RWPE1 (cell line): ENCODE measurements at regions not wholly inside any gene's neighbourhood (a gene's known extent, or its start where the extent isn't known, plus 50 kb on each side); places are given as distances from the start of the nearest gene placed in this dataset.

Experiments used
- CTCF ChIA-PET: fragments of 350-600 bp; sonication (Branson Sonifier 250); formaldehyde crosslinking; extraction: SDS; loops from one replicate; lab custom pipeline; 2021; lab: Yijun Ruan, JAX
- POLR2A ChIA-PET: fragments of 400-600 bp; formaldehyde crosslinking; extraction: SDS; loops from one replicate; lab custom pipeline; 2020; ENCODE audit warnings: antibody characterized with exemption; ENCODE audit not compliant: low non-redundant PET; lab: Yijun Ruan, JAX
- DNase-seq: peaks from one replicate; pipeline ENCODE4 v3.0.0; 2012; ENCODE audit warnings: low spot score
- H3K27ac ChIP-seq: fragments of 450-650 bp; 2 replicates; pipeline ENCODE4 v1.5.1; 2017
- CTCF ChIP-seq: fragments of 450-650 bp; conservative IDR thresholded peaks from 2 replicates; pipeline ENCODE4 v1.5.1; 2017; ENCODE audit warnings: low read depth, mild to moderate bottlenecking

GRCh38 chr5:155193483-155194107 is 180.0 kb downstream of the KIF4B start:
- POLR2A ChIA-PET = no interaction called here
- no peak for DNase-seq
- TF ChIP-seq CTCF = no peak
- H3K27ac ChIP-seq = no peak overlapping the region
- CTCF ChIA-PET = no interaction called here

- POLR2A ChIA-PET = no interaction called here
- no peak for DNase-seq
- CTCF ChIA-PET = no interaction called here
- H3K27ac ChIP-seq = no peak overlapping the region
- TF ChIP-seq CTCF = no peak
Observed at GRCh38 chr5:155200608-155201007, 187.1 kb downstream of the KIF4B start.

GRCh38 chr5:155211764-155212163 is 198.2 kb downstream of the KIF4B start:
- ChIA-PET CTCF (no interaction called here), POLR2A (no interaction called here)
- DNase-seq = no peak
- no peak overlapping the region for H3K27ac ChIP-seq
- no peak for TF ChIP-seq CTCF

- CTCF ChIA-PET = interaction anchor here (0.7 kb wide), 1 partner anchor 26 kb away, joined by 3 read pairs; no protein-coding TSS in a partner anchor
- POLR2A ChIA-PET = no interaction called here
- TF ChIP-seq CTCF = no peak
- no peak for DNase-seq
- H3K27ac ChIP-seq = no peak overlapping the region
Observed at GRCh38 chr5:155222393-155222792, 208.8 kb downstream of the KIF4B start.

GRCh38 chr5:155229135-155229534 is 215.6 kb downstream of the KIF4B start:
- ChIA-PET POLR2A (no interaction called here), CTCF (no interaction called here)
- no peak for TF ChIP-seq CTCF
- no peak overlapping the region for H3K27ac ChIP-seq
- DNase-seq = no peak

- ChIA-PET CTCF (no interaction called here), POLR2A (no interaction called here)
- no peak for TF ChIP-seq CTCF
- DNase-seq = no peak
- no peak overlapping the region for H3K27ac ChIP-seq
Observed at GRCh38 chr5:155239803-155240202, 226.2 kb downstream of the KIF4B start.
